ENCODE measurements at regions not wholly inside any gene's neighbourhood (a gene's known extent, or its start where the extent isn't known, plus 50 kb on each side); places are given as distances from the start of the nearest gene placed in this dataset.
"Not testable (repeated sequence)": the region's sequence is repeated elsewhere in the genome, so short reads cannot be mapped to it uniquely, and the experiment has no call there.

DNA sequence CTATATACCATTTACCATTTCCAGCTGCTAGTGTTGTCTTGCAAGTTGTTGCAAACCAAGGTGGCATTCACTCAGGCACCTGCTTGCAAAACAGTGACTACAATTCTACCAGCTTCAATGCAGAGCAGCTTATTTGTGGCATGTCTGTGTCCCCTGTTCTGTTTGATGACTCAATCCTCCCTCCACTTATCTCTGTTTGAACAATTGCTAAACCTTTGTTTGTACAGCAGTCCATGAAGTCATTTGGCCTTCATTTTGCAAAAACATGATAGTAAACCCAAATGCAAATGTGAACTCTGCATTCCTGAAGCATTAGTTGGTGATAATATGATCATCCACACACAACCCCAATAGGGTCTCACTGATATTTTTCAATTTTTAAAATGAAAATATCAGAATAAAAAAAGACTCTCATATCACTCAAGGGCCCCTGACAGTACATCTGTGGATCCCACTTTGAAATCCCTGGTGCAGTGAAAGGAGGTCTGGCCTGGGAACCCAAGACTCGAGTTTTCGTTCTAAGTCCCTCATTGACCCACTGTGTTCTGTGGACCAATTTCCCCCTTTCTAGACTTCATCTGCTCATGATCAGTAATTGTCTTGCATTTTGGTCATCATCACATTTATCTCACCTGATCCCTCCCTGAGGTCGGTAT, 425.4 kb downstream of the RPS24 start:
- no peak for DNase-seq (ENCODE audit: low spot score)

GRCh38 chr10:78459639-78460037, 426.0 kb downstream of the RPS24 start:
- DNase-seq (ENCODE audit: low spot score), result no peak

GRCh38 chr10:78460204-78460603, 426.5 kb downstream of the RPS24 start:
- DNase-seq (ENCODE audit: low spot score), result no peak

- DNase-seq (ENCODE audit: low spot score), result no peak
These were observed 427.7 kb downstream of the RPS24 start for GRCh38 chr10:78461333-78461732.

DNA sequence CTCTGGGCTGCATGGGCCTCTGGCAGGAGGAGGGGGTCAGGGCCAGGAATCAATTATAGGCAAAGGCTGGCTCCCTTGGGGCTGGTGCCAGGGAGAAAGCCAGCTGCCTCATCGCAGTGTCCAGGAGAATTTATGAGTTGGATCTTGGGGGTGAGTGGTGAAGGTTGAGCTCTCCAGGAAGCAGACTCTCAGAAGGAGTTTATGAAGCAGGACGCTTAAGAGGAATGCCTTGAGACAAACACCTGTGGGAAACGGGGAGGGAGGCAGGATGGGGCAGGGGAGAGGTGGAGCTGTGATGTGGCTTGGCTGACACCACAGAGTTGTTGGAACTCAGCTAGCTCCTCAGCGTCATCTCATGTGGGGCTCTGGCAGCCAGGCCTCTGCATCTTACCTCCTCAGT, 428.5 kb downstream of the RPS24 start:
- no peak for DNase-seq (ENCODE audit: low spot score)

- no peak for DNase-seq (ENCODE audit: low spot score)
These were observed 429.1 kb downstream of the RPS24 start for GRCh38 chr10:78462726-78463228.

DNA sequence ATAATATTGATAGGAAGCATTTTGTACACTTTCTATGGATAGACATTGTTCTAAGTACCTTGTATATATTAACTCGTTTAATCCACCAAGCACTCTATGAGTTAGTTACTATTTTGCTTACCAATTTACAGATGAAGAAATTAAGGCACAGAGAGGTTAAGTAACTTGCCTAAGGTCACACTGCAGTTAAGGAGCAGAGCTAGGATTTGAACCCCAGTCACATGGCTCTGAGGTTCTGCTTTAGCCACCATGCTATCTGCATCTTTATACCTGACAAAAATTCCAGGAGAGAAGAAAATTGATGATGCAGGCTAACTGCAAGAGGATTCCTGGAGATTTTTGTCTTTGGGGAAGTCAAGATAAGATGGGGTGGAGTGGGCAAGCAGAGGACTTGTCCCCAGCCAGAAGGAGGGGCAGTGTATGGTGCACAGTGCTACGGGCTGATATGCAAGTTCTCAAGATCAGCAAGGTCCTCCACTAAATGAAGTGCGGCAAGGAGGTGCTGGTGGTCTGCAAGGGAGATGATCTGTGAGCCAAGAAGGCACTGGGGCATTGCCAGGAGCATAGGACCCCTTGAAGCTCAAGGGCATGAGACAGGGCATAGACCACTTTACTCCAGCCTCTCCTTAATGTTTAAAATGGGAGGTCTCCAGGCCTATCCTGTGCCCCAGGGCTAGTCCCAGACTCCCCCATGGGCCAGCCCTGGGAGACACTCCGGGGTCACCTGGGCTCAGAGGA, 430.6 kb downstream of the RPS24 start:
- DNase-seq (ENCODE audit: low spot score), result no peak

GRCh38 chr10:78464856-78465267, 431.2 kb downstream of the RPS24 start:
- no peak for DNase-seq (ENCODE audit: low spot score)

- DNase-seq (ENCODE audit: low spot score), result no peak
These were observed 431.8 kb downstream of the RPS24 start for GRCh38 chr10:78465431-78465830.

DNA sequence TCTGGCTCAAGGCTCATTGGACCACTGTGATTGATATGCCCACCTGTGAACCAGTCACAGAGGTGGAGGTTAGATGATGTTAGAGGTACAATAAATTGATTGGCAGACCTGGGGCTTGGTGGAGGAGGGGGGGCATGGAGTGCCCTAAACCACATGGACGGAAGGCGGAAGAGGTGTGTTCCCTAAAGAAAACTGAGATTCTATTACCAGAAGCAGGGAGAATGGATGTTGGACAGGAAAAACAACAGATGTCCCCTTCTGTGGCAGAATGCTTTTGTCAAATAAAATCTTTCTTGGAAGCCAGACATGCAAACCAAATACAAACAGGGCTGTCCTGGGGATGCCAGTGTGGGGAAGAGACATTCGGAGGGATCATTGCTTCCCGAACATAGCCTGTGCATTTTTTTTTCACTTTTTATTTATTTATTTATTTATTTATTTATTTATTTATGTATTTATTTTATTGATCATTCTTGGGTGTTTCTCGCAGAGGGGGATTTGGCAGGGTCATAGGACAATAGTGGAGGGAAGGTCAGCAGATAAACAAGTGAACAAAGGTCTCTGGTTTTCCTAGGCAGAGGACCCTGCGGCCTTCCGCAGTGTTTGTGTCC, 433.9 kb downstream of the RPS24 start:
- no peak for DNase-seq (ENCODE audit: low spot score)

GRCh38 chr10:78468731-78469130, 435.1 kb downstream of the RPS24 start:
- DNase-seq (ENCODE audit: low spot score), result not testable (repeated sequence)

DNA sequence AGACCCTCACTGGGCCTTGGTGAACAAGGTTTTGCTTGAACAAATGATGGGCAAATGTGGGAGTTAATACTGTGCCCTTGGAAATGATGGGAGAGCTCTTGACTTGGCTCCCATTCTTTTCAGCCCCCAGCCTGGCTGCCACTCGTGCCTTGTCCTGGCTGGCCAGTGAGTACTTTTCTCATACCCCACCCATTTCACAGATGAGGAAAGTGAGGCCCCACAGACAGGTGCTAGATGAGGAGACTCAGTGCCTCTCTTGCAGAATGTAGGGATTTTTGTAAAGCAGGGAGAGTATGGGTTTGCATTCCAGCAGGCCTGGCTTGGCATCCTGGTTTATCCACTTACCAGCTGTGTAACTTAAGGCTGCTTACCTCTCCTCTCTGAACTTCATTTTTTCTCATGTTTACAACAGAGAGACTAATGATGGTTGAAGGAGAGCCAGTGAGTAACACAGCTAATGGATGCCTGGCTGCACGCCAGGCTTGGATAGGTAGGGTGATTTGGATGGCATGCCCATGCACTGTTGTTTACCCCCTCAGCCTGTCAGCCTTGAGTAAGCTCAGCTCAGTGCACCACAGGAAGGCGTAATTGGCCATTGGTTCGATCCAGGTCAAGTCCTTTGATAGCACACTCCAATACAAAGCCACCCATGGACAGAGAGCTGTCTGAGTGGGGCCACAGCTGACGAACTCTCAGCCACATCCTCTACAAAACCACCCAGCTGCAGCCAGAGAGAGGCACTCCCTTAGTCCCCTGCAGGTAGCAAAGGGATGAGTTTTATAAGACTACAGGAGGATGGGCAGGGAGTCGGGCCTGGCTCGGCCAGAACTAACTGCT, 436.8 kb downstream of the RPS24 start:
- DNase-seq (ENCODE audit: low spot score), result no peak

DNA sequence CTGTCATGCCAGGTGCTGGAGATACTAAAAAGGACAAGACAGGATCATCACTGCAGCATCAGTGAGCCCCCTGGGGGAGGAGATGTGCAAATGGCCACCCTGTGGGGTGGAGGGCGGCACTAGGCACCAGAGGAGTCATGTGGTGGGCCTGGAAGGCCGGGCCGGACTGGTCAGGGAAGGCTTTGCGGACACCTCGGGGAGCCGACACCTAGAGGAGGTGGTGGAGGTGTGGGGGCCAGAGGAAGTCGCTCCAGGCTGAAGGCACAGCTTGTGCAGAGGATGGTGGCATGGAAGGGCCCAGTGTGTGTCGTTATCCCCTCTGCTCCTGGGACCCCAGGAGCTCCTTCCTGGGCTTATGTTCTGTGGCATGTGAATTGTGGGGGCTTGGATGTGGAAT, 437.7 kb downstream of the RPS24 start:
- DNase-seq (ENCODE audit: low spot score), result no peak

DNA sequence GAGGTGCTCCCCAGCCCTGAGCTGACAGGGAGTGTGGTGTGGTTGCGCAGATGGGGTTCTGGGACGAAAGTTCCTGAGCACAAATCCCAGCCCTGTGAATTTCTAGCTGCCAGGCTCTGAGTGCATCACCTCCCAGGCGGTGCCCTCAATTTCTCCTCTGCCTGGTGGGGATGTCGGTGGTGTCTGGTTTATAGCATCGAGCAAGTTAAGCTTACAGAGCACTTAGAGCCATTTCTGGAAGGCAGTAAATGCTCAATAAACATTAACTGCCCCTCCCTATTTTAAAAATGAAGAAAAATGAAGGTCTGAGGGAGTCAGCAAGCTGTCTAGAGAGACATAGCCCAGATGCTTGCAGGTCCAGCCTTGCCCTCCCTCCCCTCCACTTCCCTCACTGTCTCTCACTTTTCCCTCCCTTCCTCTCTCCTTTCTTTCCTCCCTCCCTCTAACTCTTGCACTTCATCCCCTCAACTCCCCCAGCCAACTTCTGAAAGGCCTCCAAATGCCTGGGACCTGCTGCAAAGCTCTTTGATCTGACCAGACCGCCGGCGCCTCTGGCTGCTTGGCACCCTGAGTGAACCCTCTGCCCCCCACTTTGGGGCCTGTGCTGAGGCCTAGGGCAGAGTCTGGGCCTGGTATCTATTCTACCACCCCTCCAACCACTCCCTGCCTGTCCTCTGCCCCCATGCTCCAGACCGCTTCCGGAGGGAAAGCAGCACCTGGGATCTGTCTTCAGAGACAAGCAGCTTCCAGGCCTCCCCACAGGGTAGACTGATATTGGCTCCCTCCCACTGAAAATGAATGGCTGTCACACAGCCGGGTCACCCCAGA, 438.3 kb downstream of the RPS24 start:
- DNase-seq (ENCODE audit: low spot score), result no peak

DNA sequence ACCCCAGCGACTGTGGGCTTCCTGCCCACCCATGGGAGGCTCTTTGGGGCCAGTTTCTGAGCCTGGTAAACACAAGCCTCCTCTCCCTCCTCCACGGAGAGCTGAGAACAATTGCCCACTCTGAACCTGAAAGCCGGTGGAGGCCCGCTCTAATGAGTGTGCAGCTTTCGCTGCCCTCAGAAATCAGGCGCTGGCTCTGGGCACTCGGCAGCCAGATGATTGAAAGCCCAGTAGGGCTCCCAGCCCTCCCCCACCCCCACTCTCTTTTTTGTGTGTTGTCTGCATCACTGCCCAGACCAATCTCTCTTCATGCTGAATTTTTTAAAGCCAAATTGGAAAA, 438.9 kb downstream of the RPS24 start:
- DNase-seq (ENCODE audit: low spot score), result no peak

- no peak for DNase-seq (ENCODE audit: low spot score)
These were observed 439.3 kb downstream of the RPS24 start for GRCh38 chr10:78473006-78473405.

GRCh38 chr10:78474743-78475142, 441.1 kb downstream of the RPS24 start:
- no peak for DNase-seq (ENCODE audit: low spot score)

DNA sequence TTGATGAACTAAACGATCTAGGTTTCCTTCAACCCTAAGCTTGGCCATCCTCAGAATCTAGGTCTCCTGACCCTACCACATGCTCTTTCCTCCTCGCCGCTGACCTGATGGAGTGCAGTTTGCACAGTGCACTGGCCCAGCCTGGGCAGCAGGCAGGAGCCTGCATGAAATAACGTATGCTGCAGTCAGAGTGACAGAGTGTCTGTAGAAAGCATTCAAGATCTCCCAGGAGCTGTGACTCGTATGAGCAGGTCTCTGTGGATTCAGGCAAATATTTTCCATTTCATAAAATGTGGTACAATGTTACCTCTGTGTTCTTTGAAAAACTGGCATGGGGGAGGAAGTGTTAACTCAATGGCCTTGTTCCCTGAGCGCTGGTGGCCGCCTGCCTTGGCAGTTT, 441.8 kb downstream of the RPS24 start:
- DNase-seq (ENCODE audit: low spot score), result no peak

DNA sequence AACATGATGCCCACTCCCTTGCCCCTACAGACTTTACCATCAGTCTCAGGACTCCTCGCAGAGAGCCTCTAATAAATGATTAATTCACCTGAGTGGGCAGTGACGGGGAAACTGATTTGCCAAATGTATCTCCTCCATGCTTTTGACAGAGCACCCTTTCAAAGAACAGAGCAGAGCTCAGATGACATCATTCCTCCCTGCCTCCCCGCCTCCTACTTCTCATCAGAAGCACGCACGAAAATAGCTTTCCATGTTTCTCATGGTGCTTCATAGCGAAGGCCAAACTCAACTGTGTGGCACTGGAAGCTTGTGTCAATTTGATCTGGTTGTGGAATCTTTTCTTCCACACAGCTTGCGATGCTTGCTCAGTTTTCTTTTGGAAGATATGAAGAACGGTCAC, 442.5 kb downstream of the RPS24 start:
- no peak for DNase-seq (ENCODE audit: low spot score)

DNA sequence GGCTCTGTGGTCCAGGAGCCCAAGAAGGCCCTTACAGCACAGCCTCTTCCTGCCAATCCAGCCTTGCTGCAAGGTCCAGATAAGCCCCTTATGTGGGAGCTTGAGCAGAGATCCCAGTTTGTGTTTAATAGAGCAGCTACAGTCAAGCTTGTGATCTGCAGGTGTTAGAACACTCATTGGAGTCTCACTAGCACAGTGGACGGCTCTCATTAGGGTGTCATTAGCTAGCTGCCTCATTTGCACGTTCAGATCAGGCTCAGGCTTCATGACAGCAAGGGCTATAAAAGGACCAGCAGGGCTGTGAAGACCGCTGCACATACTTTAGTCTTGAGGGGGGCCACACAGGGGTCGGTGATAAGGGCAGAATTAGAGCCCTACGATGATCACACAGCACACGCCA, 443.2 kb downstream of the RPS24 start:
- no peak for DNase-seq (ENCODE audit: low spot score)

DNA sequence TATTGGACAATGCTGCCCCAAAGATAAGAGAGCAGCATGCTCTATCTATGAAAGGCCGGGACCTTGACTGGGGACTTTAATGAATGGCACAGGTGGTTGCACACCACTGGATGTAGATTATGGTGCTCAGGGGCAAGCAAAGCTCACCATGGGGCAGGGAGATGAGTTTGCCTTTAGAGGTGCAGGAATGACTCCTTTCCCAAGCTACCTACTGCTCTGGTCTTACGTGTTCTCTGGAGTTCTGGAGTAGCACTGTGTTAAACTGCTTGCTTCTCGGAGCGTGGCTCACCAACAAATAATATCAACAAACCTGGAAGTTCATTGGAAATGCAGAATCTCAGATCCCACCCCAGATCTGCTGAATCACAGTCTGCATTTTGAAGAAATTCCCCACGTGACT, 445.3 kb downstream of the RPS24 start:
- DNase-seq (ENCODE audit: low spot score), result no peak

- DNase-seq (ENCODE audit: low spot score), result no peak
These were observed 445.8 kb downstream of the RPS24 start for GRCh38 chr10:78479467-78479866.
